GM21360 (cell line): ENCODE measurements at regions not wholly inside any gene's neighbourhood (a gene's known extent, or its start where the extent isn't known, plus 50 kb on each side); places are given as distances from the start of the nearest gene placed in this dataset.
A peak's percentile ranks its signal among the peaks of the same experiment; 100 is the strongest.

Experiments used
- ATAC-seq: cut with Tn5 transposase; IDR thresholded peaks from one replicate; pipeline ENCODE4 v1.9.1; 2021; ENCODE audit warnings: mild to moderate bottlenecking, moderate library complexity; ENCODE audit not compliant: unreplicated experiment

DNA sequence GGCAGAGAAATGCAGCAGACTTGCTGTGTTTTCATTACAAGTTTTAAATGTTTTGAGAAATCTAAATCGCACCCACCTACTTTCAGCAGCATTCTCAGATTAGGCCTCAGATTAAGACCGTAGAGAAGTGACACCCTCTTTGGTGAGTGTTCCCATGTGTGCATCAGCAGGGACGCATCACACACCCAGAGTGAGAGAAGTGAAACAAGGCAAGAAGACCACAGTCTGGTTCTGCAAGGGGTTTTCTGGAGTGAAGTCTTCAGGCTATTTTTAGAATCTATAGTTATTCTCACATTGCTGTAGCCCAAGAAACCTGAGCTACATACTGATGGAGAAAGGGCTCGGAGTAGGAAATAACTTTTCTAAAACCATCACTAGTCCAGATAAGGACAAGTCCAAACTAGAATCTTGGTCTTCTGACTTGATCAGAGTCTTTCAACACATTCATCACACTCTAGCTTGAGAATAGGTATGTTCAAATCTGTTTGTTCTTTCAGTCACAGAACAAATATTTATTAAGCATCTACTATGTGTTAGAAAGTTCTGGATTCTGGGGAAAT is 1216.6 kb upstream of the PIK3C3 start:
- peak; percentile 97 for ATAC-seq

DNA sequence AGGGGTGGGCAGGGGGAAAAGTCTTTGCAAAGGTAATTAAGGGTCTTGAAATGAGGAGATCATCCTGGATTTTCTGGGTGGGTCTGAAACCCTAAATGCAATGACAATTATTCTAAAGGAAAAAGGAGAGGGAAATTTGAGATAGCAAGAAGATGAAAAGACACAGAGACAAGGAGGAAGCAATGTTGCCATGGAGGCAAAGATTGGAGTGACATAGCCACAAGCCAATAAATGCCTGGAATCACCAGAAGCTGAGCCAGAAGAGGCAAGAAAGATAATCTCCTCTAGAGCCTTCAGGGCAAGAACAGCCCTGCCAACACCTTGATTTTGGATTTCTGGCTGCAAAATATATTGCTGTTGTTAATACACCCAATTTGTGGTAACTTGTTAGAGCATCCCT is 1246.3 kb upstream of the PIK3C3 start:
- no peak for ATAC-seq

DNA sequence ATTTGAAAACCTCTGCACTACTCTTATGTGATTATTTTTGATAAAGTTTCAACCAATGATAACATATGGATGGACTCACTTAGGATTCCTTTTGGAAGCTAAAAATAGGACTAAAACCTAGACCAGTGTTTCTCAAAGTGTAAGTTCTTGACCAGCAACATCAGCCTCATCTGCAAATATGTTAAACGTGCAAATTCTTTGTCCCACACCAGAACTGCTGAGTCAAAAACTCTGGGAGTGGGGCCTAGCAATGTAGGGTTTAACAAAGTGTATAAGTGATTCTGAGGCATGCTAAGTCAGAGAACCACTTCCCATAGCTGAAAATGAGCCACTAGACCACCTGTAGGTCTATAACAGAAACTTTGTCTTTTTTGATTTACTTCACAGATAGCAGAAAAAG is 1247.2 kb upstream of the PIK3C3 start:
- ATAC-seq, result no peak

DNA sequence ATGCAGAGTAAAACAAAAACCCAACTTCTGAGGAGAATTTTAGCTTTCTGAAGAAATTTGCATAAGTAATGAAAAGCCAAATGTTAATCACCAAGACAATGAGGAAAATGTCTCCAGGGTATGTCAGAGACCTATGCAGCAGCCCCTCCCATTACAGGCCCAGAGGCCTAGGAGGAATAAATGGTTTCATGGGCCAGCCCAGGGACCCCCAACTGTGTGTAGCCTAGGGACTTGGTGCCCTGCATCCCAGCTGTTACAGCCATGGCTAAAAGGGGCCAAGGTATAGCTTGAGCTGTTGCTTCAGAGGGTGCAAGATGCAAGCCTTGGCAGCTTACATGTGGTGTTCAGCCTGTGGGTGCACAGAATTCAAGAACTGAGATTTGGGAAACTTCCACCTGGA is 1256.9 kb upstream of the PIK3C3 start:
- ATAC-seq, result no peak

DNA sequence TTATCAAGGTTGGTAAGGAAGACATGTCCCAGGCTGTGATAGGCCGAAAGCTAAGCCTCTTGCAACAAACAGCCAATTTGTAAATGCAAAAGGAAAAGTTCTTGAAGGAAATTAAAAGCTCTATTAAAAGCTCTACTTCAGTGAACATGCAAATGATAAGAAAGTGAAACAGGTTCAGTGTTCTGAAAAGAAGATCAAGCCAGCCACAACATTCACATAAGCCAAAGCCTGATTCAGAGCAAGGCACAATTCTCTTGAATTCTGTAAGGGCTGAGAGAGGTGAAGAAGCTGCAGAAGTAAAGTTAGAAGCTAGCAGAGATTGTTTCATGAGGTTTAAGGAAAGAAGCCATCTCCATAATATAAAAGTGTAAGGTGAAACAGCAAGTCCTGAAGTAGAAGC is 1259.5 kb upstream of the PIK3C3 start:
- ATAC-seq, result no peak

DNA sequence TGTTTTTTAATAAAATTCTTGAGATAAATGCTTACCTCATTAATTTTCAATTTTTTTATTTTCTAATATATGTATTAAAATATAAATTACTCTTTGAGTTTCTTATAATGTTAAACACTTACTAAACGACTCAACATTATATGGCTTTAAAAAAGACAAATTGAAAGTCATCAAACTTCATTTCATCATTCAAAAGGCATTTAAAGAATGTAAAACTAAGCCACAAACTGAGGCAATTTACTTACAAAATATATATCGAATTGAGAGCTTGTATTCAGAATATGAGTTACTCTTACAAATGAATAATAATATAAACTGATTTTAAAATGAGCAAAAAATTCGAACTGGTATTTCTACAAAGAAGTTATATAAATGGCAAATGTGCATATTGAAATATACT is 1262.2 kb upstream of the PIK3C3 start:
- no peak for ATAC-seq

DNA sequence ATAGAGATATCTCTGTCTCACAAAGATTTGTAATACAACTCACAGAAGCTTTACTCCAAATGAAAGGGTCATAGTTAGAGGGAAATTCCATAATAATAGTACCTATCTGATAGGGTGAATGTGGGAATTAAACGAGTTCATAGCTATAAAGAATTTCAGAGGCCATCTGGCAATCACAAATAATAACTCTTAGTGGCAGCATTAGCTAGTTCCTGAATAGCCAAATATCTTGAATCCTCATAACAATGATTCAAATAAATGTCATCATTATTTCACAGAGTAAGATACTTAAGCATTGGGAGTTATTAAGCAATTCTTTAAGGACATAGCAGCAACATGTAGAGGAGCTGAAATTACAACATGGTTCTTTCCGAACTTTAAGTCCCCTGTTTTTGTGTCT is 1265.0 kb upstream of the PIK3C3 start:
- ATAC-seq, result no peak

DNA sequence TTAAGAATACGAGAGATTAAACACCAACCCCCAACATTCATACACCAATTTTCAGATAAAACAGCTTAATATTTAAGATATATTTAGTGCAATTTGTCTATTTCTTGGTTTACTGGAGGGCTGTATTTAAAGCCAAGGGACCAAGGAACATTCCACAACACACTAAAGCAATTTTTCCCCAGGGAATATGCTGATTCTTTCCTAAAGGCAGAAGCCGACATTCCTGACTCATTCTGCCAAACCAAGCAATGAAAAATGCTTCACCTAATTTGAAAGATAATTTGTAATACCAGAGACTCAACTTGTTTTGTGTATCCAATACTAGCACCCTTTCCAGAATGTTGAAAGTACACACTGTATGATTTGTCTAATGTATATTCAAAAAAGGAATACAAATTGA is 1267.6 kb upstream of the PIK3C3 start:
- ATAC-seq, result no peak

DNA sequence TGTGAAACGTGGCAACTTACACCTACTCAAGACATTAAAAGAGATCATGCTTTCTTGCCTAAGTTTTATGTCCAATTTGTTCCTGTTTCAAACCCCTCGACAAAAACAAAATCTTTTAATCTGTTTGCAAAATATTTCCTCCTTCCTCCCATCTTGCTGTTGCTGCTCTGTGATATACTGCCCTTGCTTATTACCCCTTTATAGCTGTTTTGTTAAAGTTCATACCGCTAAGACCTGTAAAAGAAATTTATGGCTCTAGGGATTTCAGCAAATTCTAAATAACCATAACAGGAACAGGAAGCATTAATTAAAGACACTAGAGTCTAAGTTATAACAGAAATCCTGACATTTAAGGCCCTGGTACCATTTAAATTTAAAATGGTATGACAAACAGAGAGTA is 1268.2 kb upstream of the PIK3C3 start:
- ATAC-seq, result no peak

DNA sequence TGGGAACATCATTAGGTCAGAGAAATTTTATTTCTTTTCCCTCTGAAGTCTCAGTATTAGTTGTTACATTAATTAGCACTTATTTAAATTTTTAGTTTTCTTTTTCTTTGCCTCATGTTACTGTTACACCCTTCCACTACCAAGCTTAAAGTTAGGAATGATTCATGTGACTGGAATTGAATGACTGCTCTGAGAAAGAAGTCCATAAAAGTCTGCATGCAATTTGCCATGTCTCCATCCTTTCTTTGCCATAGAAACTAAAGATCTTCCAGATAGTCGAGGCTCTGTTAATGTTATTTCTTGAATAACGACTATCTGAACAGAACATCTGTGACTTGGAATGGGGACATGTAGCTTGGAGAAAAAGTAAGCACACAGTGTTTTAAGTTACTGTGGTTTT is 1269.8 kb upstream of the PIK3C3 start:
- no peak for ATAC-seq

DNA sequence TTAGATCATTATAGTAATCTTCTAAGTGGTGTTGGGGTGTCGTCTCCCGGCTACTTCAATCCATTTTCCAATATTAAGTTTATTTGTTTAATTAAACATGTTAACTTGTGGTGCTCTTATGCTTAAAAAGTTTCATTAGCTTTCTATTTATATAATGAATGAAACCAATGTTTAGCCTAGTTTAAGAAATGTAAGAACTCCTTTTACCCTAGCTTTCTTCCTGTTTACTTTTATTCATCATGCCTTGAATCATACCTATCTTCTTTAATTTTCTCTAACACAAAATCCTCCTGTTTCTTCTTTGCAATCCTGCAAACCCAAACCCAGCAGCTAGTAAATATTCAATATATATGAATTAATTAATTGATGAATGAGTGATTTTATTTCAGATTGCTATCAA is 1276.7 kb upstream of the PIK3C3 start:
- ATAC-seq, result no peak

DNA sequence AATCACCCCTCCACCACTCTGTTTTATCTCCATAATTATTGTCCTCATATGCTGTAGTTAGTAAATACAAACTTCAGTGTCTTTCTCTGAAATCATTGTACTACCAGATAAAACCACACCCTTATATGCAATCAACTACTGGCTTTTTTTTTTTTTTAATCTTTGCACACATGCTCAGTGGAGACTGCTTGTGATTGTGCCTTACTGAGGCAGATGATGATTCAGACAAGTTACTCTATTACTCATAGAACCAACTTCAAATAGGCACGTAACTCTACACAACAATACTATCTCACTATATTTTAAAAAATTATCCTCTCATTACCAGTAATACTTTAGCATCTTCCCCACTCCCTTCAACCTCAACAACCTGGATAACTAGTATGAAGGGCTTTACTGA is 1278.4 kb upstream of the PIK3C3 start:
- ATAC-seq, result no peak

DNA sequence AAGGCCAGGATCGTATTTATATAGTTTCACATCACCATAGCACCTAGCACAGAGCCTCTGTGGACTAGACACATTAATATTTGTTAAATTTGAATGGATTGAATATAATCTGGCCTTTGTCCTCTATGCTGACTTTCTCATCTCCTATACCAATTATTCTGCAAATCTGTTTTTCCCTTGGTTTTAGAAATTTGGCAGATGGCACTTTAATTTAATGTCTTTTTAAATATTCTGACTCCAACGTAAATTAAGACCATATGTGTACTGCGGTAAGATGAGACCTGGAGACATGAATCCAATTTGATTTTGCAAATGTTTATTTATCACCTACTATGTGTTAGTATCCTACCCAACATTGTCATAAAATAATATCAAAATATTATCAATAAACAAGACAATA is 1281.9 kb upstream of the PIK3C3 start:
- no peak for ATAC-seq

DNA sequence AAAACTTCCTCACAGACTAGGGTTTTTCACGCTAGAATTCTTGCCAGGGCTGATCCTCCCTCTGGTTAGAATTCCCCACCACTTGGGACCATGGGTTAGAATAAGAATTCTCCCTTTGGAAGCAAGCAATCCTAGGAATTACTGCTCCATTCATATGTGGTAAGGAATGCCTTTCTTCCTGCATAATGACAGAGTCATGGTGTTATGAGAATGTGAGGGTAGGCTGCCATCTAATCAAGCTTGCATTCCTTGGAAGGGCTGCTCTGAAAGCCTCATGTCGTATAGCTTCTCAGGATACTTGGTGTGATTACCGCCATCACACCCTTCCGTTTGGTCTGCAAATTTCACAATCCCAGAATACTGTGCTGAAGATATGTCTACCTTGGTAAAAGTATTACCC is 1282.4 kb upstream of the PIK3C3 start:
- no peak for ATAC-seq

DNA sequence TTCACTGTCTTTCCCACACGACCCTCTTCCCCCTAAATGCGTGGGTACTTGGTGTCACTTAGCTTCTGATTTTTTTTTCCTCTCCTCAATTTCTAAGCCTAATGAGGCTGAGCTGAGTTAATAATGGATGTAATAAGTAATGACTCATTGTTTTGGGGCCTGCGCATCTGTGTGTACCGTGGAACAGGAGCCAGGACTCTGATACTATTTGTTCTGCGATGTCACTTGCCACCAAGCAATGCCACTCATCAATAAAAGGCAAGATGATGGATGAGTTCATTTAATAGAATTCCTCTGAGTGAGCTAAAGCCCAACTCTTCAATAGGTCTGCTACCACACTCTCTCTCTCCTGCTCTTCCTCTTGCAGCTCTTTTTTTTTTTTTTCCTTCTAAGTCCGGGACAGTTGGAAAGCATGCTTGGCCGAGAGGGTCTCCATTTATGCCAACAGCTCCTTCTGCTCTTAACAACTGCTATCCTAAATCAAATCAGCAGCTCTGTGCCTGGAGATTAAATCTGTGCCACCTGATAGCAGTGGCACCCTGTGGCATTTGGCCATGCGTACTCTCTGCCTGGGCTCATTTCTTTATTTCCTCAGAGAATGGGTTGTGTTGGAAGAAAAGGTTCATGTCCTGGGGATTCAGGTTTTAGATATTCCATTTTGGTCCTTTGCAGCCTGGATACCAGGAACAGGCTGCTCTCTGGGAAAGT is 1284.2 kb upstream of the PIK3C3 start:
- ATAC-seq, result no peak

DNA sequence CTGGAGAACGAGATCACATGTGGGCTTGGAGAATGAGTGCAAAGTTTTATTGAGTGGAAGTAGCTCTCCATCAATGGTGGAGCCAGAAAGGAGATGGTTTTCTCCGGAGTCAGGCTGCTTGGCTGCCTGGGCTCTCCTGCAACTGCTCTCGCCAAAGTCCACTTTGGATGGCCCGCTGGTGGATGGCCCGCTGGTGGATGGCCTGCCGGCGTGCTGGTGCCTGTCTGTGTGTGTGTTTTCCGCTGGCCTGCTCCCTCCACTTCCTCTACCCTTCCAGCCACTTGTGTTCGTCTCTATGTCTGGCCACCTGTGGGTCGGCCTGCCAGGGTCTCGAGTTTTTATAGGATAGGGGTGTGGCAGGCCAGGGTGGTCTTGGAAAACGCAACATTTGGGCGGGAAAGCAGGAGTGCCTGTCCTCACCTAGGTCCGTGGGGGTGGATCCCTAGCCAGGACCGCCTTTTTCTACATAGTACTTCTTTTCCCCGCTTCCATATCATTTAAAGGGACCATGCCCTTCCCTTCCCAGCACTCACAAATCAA is 1292.1 kb upstream of the PIK3C3 start:
- ATAC-seq, result no peak

DNA sequence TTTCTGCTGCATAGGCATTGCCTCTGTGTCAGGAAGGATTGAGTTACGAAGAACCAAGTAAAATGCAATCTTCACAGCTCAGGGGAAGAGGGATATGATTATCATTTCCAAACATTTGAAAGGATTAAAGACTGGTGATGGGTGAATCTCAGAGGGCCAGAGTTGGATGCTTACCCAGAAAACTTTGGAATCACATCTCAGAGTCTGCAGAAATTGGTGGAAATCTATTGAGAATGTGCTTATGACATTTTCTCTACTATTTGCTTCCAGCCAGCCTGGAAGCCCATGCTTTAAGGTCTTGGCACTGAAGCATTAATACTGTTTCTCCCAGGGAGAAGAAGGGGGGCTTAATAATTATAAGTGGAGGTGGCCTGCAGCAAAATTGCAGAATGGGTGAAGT is 1301.4 kb upstream of the PIK3C3 start:
- ATAC-seq, result no peak

DNA sequence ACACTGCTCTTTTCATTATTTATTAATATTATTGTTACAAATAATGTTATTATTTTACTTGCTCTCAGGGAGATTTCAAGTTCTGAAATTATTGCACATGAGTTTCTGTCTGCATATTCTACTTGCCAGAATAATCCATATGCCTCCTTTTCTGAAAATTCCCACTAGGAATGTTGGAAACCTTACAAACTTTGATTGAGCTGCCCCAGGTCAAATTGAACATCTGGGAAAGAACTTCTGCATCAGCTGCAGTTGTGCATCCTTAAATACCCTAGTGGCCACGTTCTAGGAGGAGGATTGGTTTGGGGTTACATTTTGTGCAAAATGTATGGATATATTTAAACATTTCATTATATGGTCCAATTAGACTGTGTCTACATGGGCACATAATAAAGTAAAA is 1302.7 kb upstream of the PIK3C3 start:
- no peak for ATAC-seq

DNA sequence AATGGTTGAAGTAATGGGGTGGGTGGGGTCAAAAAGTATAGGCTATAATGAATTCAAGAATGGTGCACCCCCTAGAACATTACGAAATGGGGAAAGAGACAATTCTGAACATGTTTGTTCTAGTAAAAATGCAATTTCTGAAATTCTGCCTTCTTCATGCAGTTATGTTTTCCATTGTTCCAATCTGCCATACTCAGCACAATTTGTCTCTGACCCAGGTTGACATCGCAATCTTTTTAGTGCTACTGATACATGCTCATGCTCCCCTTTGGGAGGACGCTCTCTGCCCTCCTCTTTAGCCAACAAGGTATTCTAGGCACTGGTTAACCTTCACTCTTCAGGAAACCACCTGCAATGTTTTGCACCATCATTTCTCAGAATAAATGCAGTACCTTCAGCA is 1303.9 kb upstream of the PIK3C3 start:
- ATAC-seq, result no peak

DNA sequence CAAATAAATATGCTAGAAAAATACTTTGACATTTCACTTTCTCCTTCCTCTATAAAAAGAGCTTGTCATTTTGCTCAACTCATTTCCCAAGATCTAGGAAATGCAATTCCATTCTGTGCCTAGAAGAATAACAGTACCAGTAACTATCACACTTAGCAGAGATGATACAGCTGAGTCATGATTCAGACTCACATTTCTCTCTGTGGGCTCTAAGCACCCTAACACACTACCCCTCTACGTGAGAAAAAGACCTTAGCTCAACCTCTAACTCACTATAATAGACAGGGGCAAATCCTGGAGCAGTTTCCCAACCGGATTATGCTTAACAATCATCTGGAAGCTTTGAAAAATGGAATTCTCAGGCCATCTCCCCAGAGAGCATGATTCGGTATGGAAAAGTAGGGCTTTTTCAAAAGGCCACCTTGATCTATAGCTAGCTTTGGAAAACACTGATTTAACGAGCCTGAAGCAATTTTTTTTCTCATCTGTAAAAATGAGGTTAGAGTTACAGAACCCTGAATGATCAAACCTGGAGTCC is 1312.3 kb upstream of the PIK3C3 start:
- ATAC-seq, result no peak

DNA sequence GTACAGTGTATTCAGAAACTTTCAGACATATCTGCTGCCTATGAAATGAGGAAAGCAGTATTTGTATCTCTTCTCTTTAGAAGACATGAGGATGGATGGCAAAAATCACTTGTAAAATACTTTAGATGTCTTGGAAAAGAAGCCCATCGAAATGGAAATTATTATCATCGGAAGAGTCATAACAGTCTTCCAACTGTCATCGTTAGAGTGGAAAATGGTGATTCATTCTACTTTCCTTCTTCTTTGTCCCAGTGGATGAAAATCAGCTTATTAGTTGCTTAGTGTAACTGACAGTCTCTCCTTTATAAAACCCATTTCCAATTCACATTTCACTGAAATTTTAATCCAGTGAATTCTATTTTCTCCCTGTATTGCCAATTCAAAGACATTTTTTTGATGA is 1323.7 kb upstream of the PIK3C3 start:
- ATAC-seq, result no peak

DNA sequence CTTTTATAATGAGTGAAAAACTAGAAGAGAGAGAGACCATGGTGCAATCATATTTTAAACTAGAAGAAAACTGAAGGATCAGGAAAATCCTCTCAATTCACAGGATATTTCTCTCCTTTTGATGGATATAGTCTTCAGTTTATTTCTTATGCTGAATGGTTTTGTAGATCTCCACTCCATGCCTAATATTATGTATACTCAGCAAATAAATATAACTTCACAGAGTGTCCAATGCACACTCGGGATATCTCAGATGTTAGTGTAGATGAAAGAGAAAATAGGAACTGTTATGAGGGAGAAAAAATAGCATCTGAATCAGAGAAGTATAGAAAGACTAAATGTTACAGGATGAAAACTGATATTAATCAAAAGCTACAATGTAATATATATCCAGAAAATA is 1324.5 kb upstream of the PIK3C3 start:
- ATAC-seq, result no peak

DNA sequence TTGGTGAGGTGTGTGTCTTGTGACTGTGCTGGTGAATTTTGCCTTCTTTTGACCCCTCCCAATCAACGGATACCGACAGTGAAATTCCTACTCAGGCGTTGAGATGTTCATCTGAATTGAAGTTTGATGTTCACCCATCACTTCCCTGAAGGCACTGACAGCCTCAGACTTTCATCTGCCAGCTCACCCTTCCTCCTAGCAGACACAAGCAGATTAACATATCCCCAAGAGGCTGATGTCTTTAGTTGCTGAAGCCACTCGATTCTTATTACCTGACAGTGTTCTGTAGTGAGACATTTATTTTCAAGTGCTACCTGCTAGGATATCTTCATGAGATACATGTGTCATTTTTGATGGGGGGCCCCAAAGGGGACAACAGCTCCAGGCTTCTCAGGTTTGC is 1330.1 kb upstream of the PIK3C3 start:
- no peak for ATAC-seq
